ENCODE measurements at regions not wholly inside any gene's neighbourhood (a gene's known extent, or its start where the extent isn't known, plus 50 kb on each side); places are given as distances from the start of the nearest gene placed in this dataset.

GRCh38 chrY:7845776-7846175, 934.2 kb upstream of the AMELY start:
- no peaks in the 10 kb centered on the region for H3K4me1 ChIP-seq (ENCODE audit: insufficient read depth, low read length)
- Mint-ChIP-seq H3K27ac (no peak overlapping the region), H3K4me1 (ENCODE audit: low read depth) (no peaks in the 10 kb centered on the region), H3K27me3 (peaks cover 11% of the 10 kb centered on the region), H3K9me3 (no peaks in the 10 kb centered on the region), H3K36me3 (ENCODE audit: low read depth) (no peaks in the 10 kb centered on the region), H3K4me3 (no peak overlapping the region)
- no peaks in the 10 kb centered on the region for H3K9me3 ChIP-seq (ENCODE audit: control insufficient read depth in 1 of 2, insufficient read depth in 1 of 2, low read length in 2 of 2)
- POLR2A ChIA-PET = no interaction called here
- no peaks in the 10 kb centered on the region for H3K36me3 ChIP-seq (ENCODE audit: insufficient read depth, low read length)
- DNase-seq (no peak), ATAC-seq (ENCODE audit: poor library complexity) (no peak)
- no peak for TF ChIP-seq CTCF (IDR thresholded peaks at IDR 0.05)
- intact Hi-C loops (cut with DNase I, micrococcal nuclease) = no loop called here
- H3K4me3 ChIP-seq (ENCODE audit: low read length) = no peak overlapping the region
- CTCF ChIA-PET = no interaction called here
- H3K27me3 ChIP-seq (ENCODE audit: control insufficient read depth in 1 of 2, insufficient read depth in 2 of 2, low read length in 2 of 2) = no peaks in the 10 kb centered on the region
- H3K27ac ChIP-seq (ENCODE audit: low read depth in 1 of 2, low read length in 2 of 2) = no peak overlapping the region

GRCh38 chrY:7837046-7837445, 925.5 kb upstream of the AMELY start:
- DNase-seq (no peak), ATAC-seq (ENCODE audit: poor library complexity) (no peak)
- Histone ChIP-seq H3K4me3 (ENCODE audit: low read length) (no peak overlapping the region), H3K36me3 (ENCODE audit: insufficient read depth, low read length) (no peaks in the 10 kb centered on the region), H3K4me1 (ENCODE audit: insufficient read depth, low read length) (no peaks in the 10 kb centered on the region), H3K27ac (ENCODE audit: low read depth in 1 of 2, low read length in 2 of 2) (no peak overlapping the region), H3K9me3 (ENCODE audit: control insufficient read depth in 1 of 2, insufficient read depth in 1 of 2, low read length in 2 of 2) (no peaks in the 10 kb centered on the region), H3K27me3 (ENCODE audit: control insufficient read depth in 1 of 2, insufficient read depth in 2 of 2, low read length in 2 of 2) (no peaks in the 10 kb centered on the region)
- CTCF ChIA-PET = no interaction called here
- no peaks in the 10 kb centered on the region for H3K4me1 Mint-ChIP-seq (ENCODE audit: low read depth)
- no peak overlapping the region for H3K4me3 Mint-ChIP-seq
- TF ChIP-seq CTCF (IDR thresholded peaks at IDR 0.05) = no peak
- H3K27me3 Mint-ChIP-seq = peaks cover 5% of the 10 kb centered on the region
- POLR2A ChIA-PET = no interaction called here
- no peaks in the 10 kb centered on the region for H3K36me3 Mint-ChIP-seq (ENCODE audit: low read depth)
- no peak overlapping the region for H3K27ac Mint-ChIP-seq
- intact Hi-C loops (cut with DNase I, micrococcal nuclease) = no loop called here
- no peaks in the 10 kb centered on the region for H3K9me3 Mint-ChIP-seq

GRCh38 chrY:7836366-7836765, 924.8 kb upstream of the AMELY start:
- ChIA-PET CTCF (no interaction called here), POLR2A (no interaction called here)
- Histone ChIP-seq H3K27ac (ENCODE audit: low read depth in 1 of 2, low read length in 2 of 2) (no peak overlapping the region), H3K36me3 (ENCODE audit: insufficient read depth, low read length) (no peaks in the 10 kb centered on the region), H3K9me3 (ENCODE audit: control insufficient read depth in 1 of 2, insufficient read depth in 1 of 2, low read length in 2 of 2) (no peaks in the 10 kb centered on the region), H3K4me3 (ENCODE audit: low read length) (no peak overlapping the region), H3K27me3 (ENCODE audit: control insufficient read depth in 1 of 2, insufficient read depth in 2 of 2, low read length in 2 of 2) (no peaks in the 10 kb centered on the region), H3K4me1 (ENCODE audit: insufficient read depth, low read length) (no peaks in the 10 kb centered on the region)
- H3K36me3 Mint-ChIP-seq (ENCODE audit: low read depth) = no peaks in the 10 kb centered on the region
- intact Hi-C loops (cut with DNase I, micrococcal nuclease) = no loop called here
- H3K27ac Mint-ChIP-seq = no peak overlapping the region
- ATAC-seq (ENCODE audit: poor library complexity) (no peak), DNase-seq (no peak)
- no peak overlapping the region for H3K4me3 Mint-ChIP-seq
- no peaks in the 10 kb centered on the region for H3K4me1 Mint-ChIP-seq (ENCODE audit: low read depth)
- no peaks in the 10 kb centered on the region for H3K9me3 Mint-ChIP-seq
- no peak for TF ChIP-seq CTCF (IDR thresholded peaks at IDR 0.05)
- H3K27me3 Mint-ChIP-seq = no peaks in the 10 kb centered on the region

Measured in CD4-positive, alpha-beta T cell (primary cell).